Stimulated activated CD8-positive, alpha-beta memory T cell treated with anti-CD3 and anti-CD28 coated beads, Interleukin-4, amount 100 ng/mL, for 1 hour (primary cell): ENCODE measurements at regions not wholly inside any gene's neighbourhood (a gene's known extent, or its start where the extent isn't known, plus 50 kb on each side); places are given as distances from the start of the nearest gene placed in this dataset.
"Not testable (repeated sequence)": the region's sequence is repeated elsewhere in the genome, so short reads cannot be mapped to it uniquely, and the experiment has no call there.

Source experiments
- DNase-seq, 2 donors: peaks; one replicate each; pipeline ENCODE4 v3.0.0-alpha.2; 2020; ENCODE audit warnings: low read depth in 2 of 2, low spot score in 1 of 2

GRCh38 chr10:27345455-27345920 lies 104.9 kb upstream of the ACBD5 start:
- DNase-seq = no peak

- no peak for DNase-seq
Observed at GRCh38 chr10:27344568-27345454, 104.2 kb upstream of the ACBD5 start.

- DNase-seq = no peak
Observed at GRCh38 chr10:27341001-27341400, 100.4 kb upstream of the ACBD5 start.

- DNase-seq = not testable (repeated sequence)
Observed at GRCh38 chr10:27335246-27335645, 94.6 kb upstream of the ACBD5 start.

GRCh38 chr10:27330074-27330473 lies 89.5 kb upstream of the ACBD5 start:
- DNase-seq = no peak

- no peak for DNase-seq
Observed at GRCh38 chr10:27328946-27329345, 88.3 kb upstream of the ACBD5 start.

GRCh38 chr10:27326748-27327147 lies 86.2 kb upstream of the ACBD5 start:
- not testable (repeated sequence) for DNase-seq

GRCh38 chr10:27319752-27320431 lies 79.3 kb upstream of the ACBD5 start:
- no peak for DNase-seq

- DNase-seq = not testable (repeated sequence)
Observed at GRCh38 chr10:27319139-27319538, 78.5 kb upstream of the ACBD5 start.

GRCh38 chr10:27315082-27315481 lies 74.5 kb upstream of the ACBD5 start:
- not testable (repeated sequence) for DNase-seq

GRCh38 chr10:27313586-27313985 lies 73.0 kb upstream of the ACBD5 start:
- not testable (repeated sequence) for DNase-seq

- DNase-seq = no peak
Observed at GRCh38 chr10:27312854-27313253, 72.3 kb upstream of the ACBD5 start.

GRCh38 chr10:27311809-27312208 lies 71.2 kb upstream of the ACBD5 start:
- DNase-seq = not testable (repeated sequence)

- not testable (repeated sequence) for DNase-seq
Observed at GRCh38 chr10:27298522-27298850, 57.9 kb upstream of the ACBD5 start.

GRCh38 chr10:27297844-27298521 lies 57.4 kb upstream of the ACBD5 start:
- DNase-seq = no peak

- DNase-seq = not testable (repeated sequence)
Observed at GRCh38 chr10:27296285-27296684, 55.7 kb upstream of the ACBD5 start.

GRCh38 chr10:27291253-27291895 lies 50.8 kb upstream of the ACBD5 start:
- DNase-seq = not testable (repeated sequence)
